ENCODE measurements at regions not wholly inside any gene's neighbourhood (a gene's known extent, or its start where the extent isn't known, plus 50 kb on each side); places are given as distances from the start of the nearest gene placed in this dataset.
"Not testable (repeated sequence)": the region's sequence is repeated elsewhere in the genome, so short reads cannot be mapped to it uniquely, and the experiment has no call there.

- DNase-seq: no peak
Measured at GRCh38 chr17:71849783-71850768, 270.7 kb upstream of the SOX9 start.

GRCh38 chr17:71850812-71851211 lies 270.0 kb upstream of the SOX9 start:
- DNase-seq: no peak

- DNase-seq: no peak
Measured at GRCh38 chr17:71855010-71855409, 265.8 kb upstream of the SOX9 start.

GRCh38 chr17:71864755-71865154 lies 256.1 kb upstream of the SOX9 start:
- no peak for DNase-seq

GRCh38 chr17:71866095-71866494 lies 254.7 kb upstream of the SOX9 start:
- no peak for DNase-seq

- no peak for DNase-seq
Measured at GRCh38 chr17:71869293-71869692, 251.5 kb upstream of the SOX9 start.

GRCh38 chr17:71869841-71870545 lies 250.8 kb upstream of the SOX9 start:
- no peak for DNase-seq

GRCh38 chr17:71870546-71870862 lies 250.3 kb upstream of the SOX9 start:
- DNase-seq: no peak

GRCh38 chr17:71872843-71873485 lies 247.9 kb upstream of the SOX9 start:
- no peak for DNase-seq

- DNase-seq: not testable (repeated sequence)
Measured at GRCh38 chr17:71874773-71875172, 246.0 kb upstream of the SOX9 start.

GRCh38 chr17:71878271-71878670 lies 242.5 kb upstream of the SOX9 start:
- DNase-seq: no peak

GRCh38 chr17:71878998-71879397 lies 241.8 kb upstream of the SOX9 start:
- no peak for DNase-seq

- DNase-seq: no peak
Measured at GRCh38 chr17:71881041-71881440, 239.8 kb upstream of the SOX9 start.

- DNase-seq: no peak
Measured at GRCh38 chr17:71881581-71881980, 239.2 kb upstream of the SOX9 start.

- no peak for DNase-seq
Measured at GRCh38 chr17:71883258-71883657, 237.6 kb upstream of the SOX9 start.

- DNase-seq: no peak
Measured at GRCh38 chr17:71883845-71884244, 237.0 kb upstream of the SOX9 start.

- no peak for DNase-seq
Measured at GRCh38 chr17:71885662-71886061, 235.2 kb upstream of the SOX9 start.

GRCh38 chr17:71899317-71899716 lies 221.5 kb upstream of the SOX9 start:
- no peak for DNase-seq

- no peak for DNase-seq
Measured at GRCh38 chr17:71900621-71901229, 220.1 kb upstream of the SOX9 start.

- DNase-seq: no peak
Measured at GRCh38 chr17:71902894-71903506, 217.8 kb upstream of the SOX9 start.

GRCh38 chr17:71905376-71906031 lies 215.3 kb upstream of the SOX9 start:
- no peak for DNase-seq

GRCh38 chr17:71909155-71909554 lies 211.7 kb upstream of the SOX9 start:
- DNase-seq: no peak

Measured in CD4-positive, alpha-beta T cell treated with Interleukin-4 for 1 hour (primary cell).